ENCODE measurements at regions not wholly inside any gene's neighbourhood (a gene's known extent, or its start where the extent isn't known, plus 50 kb on each side); places are given as distances from the start of the nearest gene placed in this dataset.

DNA sequence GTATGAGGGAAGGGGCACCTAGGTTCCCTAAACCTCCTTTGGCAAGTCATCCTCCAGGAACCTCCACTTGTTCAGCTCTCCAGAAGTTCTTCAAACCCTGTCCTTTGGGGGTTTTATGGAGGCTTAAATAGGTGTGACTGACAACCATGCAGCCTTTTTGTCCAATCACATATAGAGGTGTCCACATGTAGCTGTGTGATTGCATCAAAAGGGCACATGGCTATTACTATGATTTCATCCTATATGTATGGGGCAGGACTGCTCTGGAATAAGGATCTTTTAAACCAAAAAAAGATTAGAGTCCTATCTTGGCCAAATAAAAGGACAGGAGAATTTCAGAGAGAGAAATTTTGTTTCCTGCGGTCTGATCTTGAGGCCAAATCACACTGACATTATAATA is 453.2 kb upstream of the EPHA6 start:
- DNase-seq: no peak
- no peak for TF ChIP-seq CTCF (IDR thresholded peaks at IDR 0.05)
- Histone ChIP-seq H3K4me1 (no peaks in the 10 kb centered on the region), H3K27me3 (no peaks in the 10 kb centered on the region), H3K27ac (no peak overlapping the region), H3K9me3 (no peaks in the 10 kb centered on the region), H3K36me3 (no peaks in the 10 kb centered on the region), H3K4me3 (no peak overlapping the region)
- ATAC-seq: no peak
- intact Hi-C loops (cut with DNase I): no loop called here

DNA sequence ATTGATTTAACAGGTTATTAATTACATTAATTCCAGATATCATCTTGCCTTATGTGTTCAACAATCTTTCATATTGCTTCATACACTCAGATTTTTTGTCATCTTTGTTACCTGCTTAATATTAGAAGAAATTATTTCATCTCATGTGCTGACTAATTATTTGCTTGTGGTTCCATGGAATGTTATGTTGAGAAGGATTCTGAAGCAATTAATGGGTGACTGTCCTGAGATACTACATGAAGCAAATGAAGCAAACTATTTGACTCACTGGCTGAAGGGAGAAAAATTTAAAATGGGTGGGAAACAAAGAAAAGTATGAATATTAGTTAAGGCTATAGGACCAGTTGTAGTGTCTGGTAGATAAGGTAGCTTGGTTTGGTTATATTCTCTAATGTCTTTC is 443.8 kb upstream of the EPHA6 start:
- ATAC-seq (no peak), DNase-seq (no peak)
- Histone ChIP-seq H3K27ac (no peak overlapping the region), H3K4me3 (no peak overlapping the region), H3K36me3 (no peaks in the 10 kb centered on the region), H3K4me1 (no peaks in the 10 kb centered on the region), H3K9me3 (no peaks in the 10 kb centered on the region), H3K27me3 (no peaks in the 10 kb centered on the region)
- no peak for TF ChIP-seq CTCF (IDR thresholded peaks at IDR 0.05)
- intact Hi-C loops (cut with DNase I): no loop called here

DNA sequence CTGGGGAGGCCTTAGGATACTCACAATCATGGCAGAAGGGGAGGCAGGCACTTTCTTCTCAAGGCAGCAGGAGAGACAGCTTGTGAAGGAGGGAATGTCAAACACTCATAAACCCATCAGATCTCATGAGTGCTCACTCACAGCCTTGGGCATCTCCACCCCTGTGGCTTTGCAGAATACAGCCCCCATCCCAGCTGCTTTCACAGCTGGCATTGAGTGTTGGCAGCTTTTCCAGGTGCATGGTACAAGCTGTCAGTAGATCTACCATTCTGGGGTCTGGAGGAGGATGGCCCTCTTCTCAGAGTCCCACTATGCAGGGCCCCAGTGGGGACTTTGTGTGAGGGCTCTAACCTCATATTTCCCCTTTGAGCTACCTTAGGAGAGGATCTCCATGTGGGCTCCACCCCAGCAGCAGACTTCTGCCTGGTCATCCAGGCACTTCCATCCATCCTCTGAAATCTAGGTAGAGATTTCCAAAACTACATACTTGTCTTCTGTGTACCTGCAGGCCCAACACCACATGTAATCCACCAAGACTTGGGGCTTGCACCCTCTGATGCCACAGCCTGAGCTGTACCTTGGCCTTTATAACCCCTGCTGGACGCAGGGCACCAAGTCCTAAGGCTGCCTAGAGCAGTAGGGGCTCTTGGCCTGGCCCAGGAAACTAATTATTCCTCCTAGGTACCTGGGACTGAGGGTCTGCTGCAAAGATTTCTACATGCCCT is 404.2 kb upstream of the EPHA6 start:
- Histone ChIP-seq H3K4me1 (no peaks in the 10 kb centered on the region), H3K27ac (no peak overlapping the region), H3K36me3 (no peaks in the 10 kb centered on the region), H3K9me3 (peaks cover 0 to 7% of the 10 kb centered on the region in 2 donors), H3K27me3 (no peaks in the 10 kb centered on the region), H3K4me3 (no peak overlapping the region)
- ATAC-seq (no peak), DNase-seq (no peak)
- intact Hi-C loops (cut with DNase I): no loop called here
- TF ChIP-seq CTCF (IDR thresholded peaks at IDR 0.05): no peak

DNA sequence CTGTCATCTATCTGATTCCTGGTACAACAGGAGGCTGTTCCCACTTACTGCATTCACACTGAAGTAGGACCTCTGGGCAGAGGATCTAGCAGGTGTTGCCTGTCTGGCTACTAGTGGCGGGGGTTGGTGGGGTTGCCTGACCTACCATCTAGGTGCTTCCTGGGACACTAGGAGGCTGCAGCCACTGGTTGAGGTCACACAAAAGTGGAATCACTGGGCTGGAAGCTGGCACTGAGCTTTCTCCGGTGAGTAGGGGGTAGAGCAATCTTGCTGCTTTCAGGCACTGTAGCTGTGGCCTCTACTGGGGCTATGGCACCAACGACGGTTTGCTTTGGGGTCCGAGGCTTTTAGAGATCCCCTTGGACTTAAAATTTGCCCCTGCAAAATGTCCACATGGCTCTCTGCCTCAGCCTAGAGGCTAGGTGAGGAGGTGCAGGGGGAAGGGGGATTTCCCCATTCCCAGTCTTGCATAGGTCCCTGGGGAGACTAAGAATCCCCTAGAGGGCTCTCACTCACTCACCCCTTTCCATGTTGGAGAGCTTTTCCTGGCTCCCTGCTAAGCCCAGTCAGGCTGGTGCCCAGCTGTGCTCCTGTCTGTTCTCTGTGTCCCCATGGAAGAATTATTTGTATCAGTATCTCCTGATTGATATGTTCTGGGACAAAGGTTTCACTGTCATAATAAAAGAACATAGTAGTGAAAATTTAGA is 397.7 kb upstream of the EPHA6 start:
- H3K4me1 ChIP-seq: no peaks in the 10 kb centered on the region
- H3K27ac ChIP-seq: no peak overlapping the region
- intact Hi-C loops (cut with DNase I): no loop called here
- H3K9me3 ChIP-seq: no peaks in the 10 kb centered on the region
- no peak for DNase-seq
- H3K27me3 ChIP-seq: no peaks in the 10 kb centered on the region
- H3K36me3 ChIP-seq: no peaks in the 10 kb centered on the region
- no peak for TF ChIP-seq CTCF (IDR thresholded peaks at IDR 0.05)
- ATAC-seq: no peak
- H3K4me3 ChIP-seq: no peak overlapping the region

DNA sequence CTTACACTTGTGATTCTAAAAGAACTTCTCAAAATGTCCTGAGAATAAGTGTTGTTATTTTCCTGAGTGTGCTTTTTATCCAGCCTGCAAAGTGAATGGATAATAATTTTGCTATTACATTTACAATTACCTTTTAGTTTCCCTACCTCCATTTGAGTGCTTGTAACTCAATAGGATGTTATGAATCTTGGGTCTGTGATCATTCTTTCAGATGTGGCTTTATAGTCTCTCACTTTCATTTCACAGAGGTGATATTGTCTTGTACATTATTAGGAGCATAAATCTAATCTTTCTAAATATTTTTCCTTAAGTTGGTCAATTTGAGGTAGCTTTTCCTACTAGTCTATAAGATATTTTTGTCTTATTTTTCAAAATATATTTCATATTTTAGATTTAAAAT is 386.3 kb upstream of the EPHA6 start:
- DNase-seq: no peak
- H3K27ac ChIP-seq: no peak overlapping the region
- H3K9me3 ChIP-seq: peaks cover 0 to 2% of the 10 kb centered on the region in 2 donors
- TF ChIP-seq CTCF (IDR thresholded peaks at IDR 0.05): no peak
- intact Hi-C loops (cut with DNase I): no loop called here
- no peak overlapping the region for H3K4me3 ChIP-seq
- no peaks in the 10 kb centered on the region for H3K27me3 ChIP-seq
- no peaks in the 10 kb centered on the region for H3K36me3 ChIP-seq
- ATAC-seq: no peak
- H3K4me1 ChIP-seq: no peaks in the 10 kb centered on the region

Data from left lung (tissue), 4 donors.